ENCODE measurements at regions not wholly inside any gene's neighbourhood (a gene's known extent, or its start where the extent isn't known, plus 50 kb on each side); places are given as distances from the start of the nearest gene placed in this dataset.

- BruUV-seq (replicated peaks), result no TSS peak
- TF ChIP-seq CTCF (IDR thresholded peaks at IDR 0.05; ENCODE audit: insufficient read depth in 1 of 2, low read depth in 1 of 2, low read length in 1 of 2, severe bottlenecking in 1 of 2, unreplicated experiment in 1 of 2), result no peak
- H3K9me3 Mint-ChIP-seq (ENCODE audit: unreplicated experiment), result no peaks in the 10 kb centered on the region
- no peaks in the 10 kb centered on the region for H3K36me3 Mint-ChIP-seq (ENCODE audit: insufficient read depth, unreplicated experiment)
- ChIA-PET CTCF (no interaction called here), POLR2A (no interaction called here)
- no peaks in the 10 kb centered on the region for H3K36me3 ChIP-seq (ENCODE audit: control insufficient read depth, insufficient read depth, low read length)
- H3K4me1 Mint-ChIP-seq (ENCODE audit: low read depth, unreplicated experiment), result peaks cover 41% of the 10 kb centered on the region
- H3K9me3 ChIP-seq, result no peaks in the 10 kb centered on the region
- H3K27ac Mint-ChIP-seq (ENCODE audit: unreplicated experiment), result no peak overlapping the region
- H3K4me3 ChIP-seq (ENCODE audit: low read depth, low read length), result no peak overlapping the region
- H3K4me1 ChIP-seq, result peaks cover 36% of the 10 kb centered on the region
- no peak overlapping the region for H3K4me3 Mint-ChIP-seq (ENCODE audit: unreplicated experiment)
- intact Hi-C loops (cut with micrococcal nuclease; ENCODE audit: unreplicated experiment), result no loop called here
- no peaks in the 10 kb centered on the region for H3K27me3 Mint-ChIP-seq (ENCODE audit: insufficient read depth, unreplicated experiment)
- DNase-seq, result no peak
- no peaks in the 10 kb centered on the region for H3K27me3 ChIP-seq (replicated peaks; ENCODE audit: control insufficient read depth, insufficient read depth, low read length)
Observed at GRCh38 chr12:75888874-75889613, 142.5 kb downstream of the PHLDA1 start.

- Histone ChIP-seq H3K27me3 (replicated peaks; ENCODE audit: control insufficient read depth, insufficient read depth, low read length) (no peaks in the 10 kb centered on the region), H3K36me3 (ENCODE audit: control insufficient read depth, insufficient read depth, low read length) (no peaks in the 10 kb centered on the region), H3K4me1 (peaks cover 33% of the 10 kb centered on the region), H3K9me3 (no peaks in the 10 kb centered on the region), H3K4me3 (ENCODE audit: low read depth, low read length) (no peak overlapping the region)
- no TSS peak for BruUV-seq (replicated peaks)
- CTCF ChIA-PET, result no interaction called here
- no peak for TF ChIP-seq CTCF (IDR thresholded peaks at IDR 0.05; ENCODE audit: insufficient read depth in 1 of 2, low read depth in 1 of 2, low read length in 1 of 2, severe bottlenecking in 1 of 2, unreplicated experiment in 1 of 2)
- DNase-seq, result no peak
- Mint-ChIP-seq H3K9me3 (ENCODE audit: unreplicated experiment) (no peaks in the 10 kb centered on the region), H3K4me3 (ENCODE audit: unreplicated experiment) (no peak overlapping the region), H3K27me3 (ENCODE audit: insufficient read depth, unreplicated experiment) (no peaks in the 10 kb centered on the region), H3K27ac (ENCODE audit: unreplicated experiment) (no peak overlapping the region), H3K4me1 (ENCODE audit: low read depth, unreplicated experiment) (peaks cover 40% of the 10 kb centered on the region), H3K36me3 (ENCODE audit: insufficient read depth, unreplicated experiment) (no peaks in the 10 kb centered on the region)
- intact Hi-C loops (cut with micrococcal nuclease; ENCODE audit: unreplicated experiment), result no loop called here
- POLR2A ChIA-PET, result no interaction called here
Observed at GRCh38 chr12:75888399-75888798, 143.2 kb downstream of the PHLDA1 start.

GRCh38 chr12:75887979-75888378 lies 143.6 kb downstream of the PHLDA1 start:
- peaks cover 29% of the 10 kb centered on the region for H3K4me1 ChIP-seq
- Mint-ChIP-seq H3K27me3 (ENCODE audit: insufficient read depth, unreplicated experiment) (no peaks in the 10 kb centered on the region), H3K4me3 (ENCODE audit: unreplicated experiment) (no peak overlapping the region), H3K27ac (ENCODE audit: unreplicated experiment) (no peak overlapping the region), H3K36me3 (ENCODE audit: insufficient read depth, unreplicated experiment) (no peaks in the 10 kb centered on the region), H3K4me1 (ENCODE audit: low read depth, unreplicated experiment) (peaks cover 36% of the 10 kb centered on the region), H3K9me3 (ENCODE audit: unreplicated experiment) (no peaks in the 10 kb centered on the region)
- intact Hi-C loops (cut with micrococcal nuclease; ENCODE audit: unreplicated experiment), result no loop called here
- H3K27me3 ChIP-seq (replicated peaks; ENCODE audit: control insufficient read depth, insufficient read depth, low read length), result no peaks in the 10 kb centered on the region
- no peaks in the 10 kb centered on the region for H3K9me3 ChIP-seq
- POLR2A ChIA-PET, result no interaction called here
- DNase-seq, result no peak
- TF ChIP-seq CTCF (IDR thresholded peaks at IDR 0.05; ENCODE audit: insufficient read depth in 1 of 2, low read depth in 1 of 2, low read length in 1 of 2, severe bottlenecking in 1 of 2, unreplicated experiment in 1 of 2), result no peak
- H3K36me3 ChIP-seq (ENCODE audit: control insufficient read depth, insufficient read depth, low read length), result no peaks in the 10 kb centered on the region
- no TSS peak for BruUV-seq (replicated peaks)
- H3K4me3 ChIP-seq (ENCODE audit: low read depth, low read length), result no peak overlapping the region
- CTCF ChIA-PET, result no interaction called here
